ENCODE measurements at regions not wholly inside any gene's neighbourhood (a gene's known extent, or its start where the extent isn't known, plus 50 kb on each side); places are given as distances from the start of the nearest gene placed in this dataset.

GRCh38 chr6:12528581-12529363 is 187.8 kb upstream of the PHACTR1 start:
- no peaks in the 10 kb centered on the region for H3K79me2 ChIP-seq (ENCODE audit: control insufficient read depth, insufficient read depth, low read length)
- H3K9ac ChIP-seq (ENCODE audit: control insufficient read depth, extremely low read depth, insufficient read depth, low read length) = no peak overlapping the region
- H3K27me3 ChIP-seq (ENCODE audit: control insufficient read depth, extremely low read depth, insufficient read depth, low read length) = no peaks in the 10 kb centered on the region
- no peaks in the 10 kb centered on the region for H3K4me1 ChIP-seq (ENCODE audit: control insufficient read depth, extremely low read depth, insufficient read depth, low read length)
- no peak overlapping the region for H2AFZ ChIP-seq (ENCODE audit: control insufficient read depth, low read length)
- H4K20me1 ChIP-seq (ENCODE audit: control insufficient read depth, extremely low read depth, insufficient read depth, low read length) = no peaks in the 10 kb centered on the region
- H3K9me1 ChIP-seq (ENCODE audit: control insufficient read depth, extremely low read depth, insufficient read depth, low read length) = no peaks in the 10 kb centered on the region
- H3K36me3 ChIP-seq (ENCODE audit: control insufficient read depth in 2 of 2, extremely low read depth in 1 of 2, insufficient read depth in 2 of 2, low read length in 2 of 2) = no peaks in the 10 kb centered on the region
- no peaks in the 10 kb centered on the region for H3K9me3 ChIP-seq (ENCODE audit: control insufficient read depth, low read depth, low read length)
- no peak overlapping the region for H3K27ac ChIP-seq (ENCODE audit: control insufficient read depth, insufficient read depth, low read length)
- H3K4me3 ChIP-seq (ENCODE audit: control insufficient read depth in 2 of 3, extremely low read depth in 1 of 3, insufficient read depth in 2 of 3, low read depth in 1 of 3, low read length in 3 of 3) = no peak overlapping the region
- H3K4me2 ChIP-seq (ENCODE audit: control insufficient read depth, extremely low read depth, insufficient read depth, low read depth, low read length) = no peak overlapping the region
- dilution Hi-C loops (cut with MboI; ENCODE audit: extremely low pct_ligation_motif_present, low sequenced_read_pairs) = no loop called here
- TF ChIP-seq CTCF (optimal IDR thresholded peaks at IDR 0.05 in 1 of 3, IDR thresholded peaks at IDR 0.05 in 1 of 3, conservative IDR thresholded peaks at IDR 0.05 in 1 of 3; ENCODE audit: extremely low read depth in 1 of 3, insufficient read depth in 2 of 3, low read length in 3 of 3) (no peak), EZH2 (IDR thresholded peaks at IDR 0.05; ENCODE audit: low read length) (no peak)
- DNase-seq (ENCODE audit: low read depth, low spot score) (no peak), FAIRE-seq (no peak)

DNA sequence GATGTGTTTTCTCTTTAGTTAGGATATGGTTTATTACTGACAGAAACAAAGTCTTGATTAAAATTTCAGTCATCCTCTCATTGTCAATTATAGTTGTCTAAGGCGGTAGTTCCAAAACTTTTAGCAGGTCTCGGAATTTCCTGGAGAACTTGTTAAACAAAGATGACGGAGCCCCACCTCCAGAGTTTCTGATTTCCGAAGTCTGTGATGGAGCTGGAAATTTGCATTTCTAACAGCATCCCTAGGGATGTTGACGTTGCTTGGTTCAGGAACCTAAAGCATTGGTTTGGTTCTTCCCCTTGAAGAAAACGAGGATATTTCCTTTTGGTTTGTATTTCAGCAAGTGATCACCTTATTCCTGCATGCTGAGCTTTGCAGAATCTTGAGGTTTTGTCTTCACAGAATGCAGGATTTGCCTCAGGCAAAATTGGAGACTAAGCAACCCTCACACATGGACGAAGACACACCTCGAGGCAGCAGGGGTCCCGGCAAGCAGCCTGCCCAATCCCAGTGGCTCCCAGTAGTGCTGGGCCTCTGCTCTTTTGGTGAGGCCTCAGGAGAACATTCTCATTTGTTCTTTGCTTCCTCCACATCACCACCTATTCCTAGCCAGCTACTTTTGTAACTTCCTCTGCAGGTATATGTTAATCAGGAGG is 187.1 kb upstream of the PHACTR1 start:
- Histone ChIP-seq H3K9ac (ENCODE audit: control insufficient read depth, extremely low read depth, insufficient read depth, low read length) (no peak overlapping the region), H3K4me1 (ENCODE audit: control insufficient read depth, extremely low read depth, insufficient read depth, low read length) (no peaks in the 10 kb centered on the region), H3K27ac (ENCODE audit: control insufficient read depth, insufficient read depth, low read length) (no peak overlapping the region), H3K9me1 (ENCODE audit: control insufficient read depth, extremely low read depth, insufficient read depth, low read length) (no peaks in the 10 kb centered on the region), H3K4me3 (ENCODE audit: control insufficient read depth in 2 of 3, extremely low read depth in 1 of 3, insufficient read depth in 2 of 3, low read depth in 1 of 3, low read length in 3 of 3) (no peak overlapping the region), H3K9me3 (ENCODE audit: control insufficient read depth, low read depth, low read length) (no peaks in the 10 kb centered on the region), H3K4me2 (ENCODE audit: control insufficient read depth, extremely low read depth, insufficient read depth, low read depth, low read length) (no peak overlapping the region), H4K20me1 (ENCODE audit: control insufficient read depth, extremely low read depth, insufficient read depth, low read length) (no peaks in the 10 kb centered on the region), H3K36me3 (ENCODE audit: control insufficient read depth in 2 of 2, extremely low read depth in 1 of 2, insufficient read depth in 2 of 2, low read length in 2 of 2) (no peaks in the 10 kb centered on the region), H2AFZ (ENCODE audit: control insufficient read depth, low read length) (no peak overlapping the region), H3K27me3 (ENCODE audit: control insufficient read depth, extremely low read depth, insufficient read depth, low read length) (no peaks in the 10 kb centered on the region), H3K79me2 (ENCODE audit: control insufficient read depth, insufficient read depth, low read length) (no peaks in the 10 kb centered on the region)
- FAIRE-seq = no peak
- dilution Hi-C loops (cut with MboI; ENCODE audit: extremely low pct_ligation_motif_present, low sequenced_read_pairs) = no loop called here
- no peak for DNase-seq (ENCODE audit: low read depth, low spot score)
- TF ChIP-seq EZH2 (IDR thresholded peaks at IDR 0.05; ENCODE audit: low read length) (no peak), CTCF (optimal IDR thresholded peaks at IDR 0.05 in 1 of 3, IDR thresholded peaks at IDR 0.05 in 1 of 3, conservative IDR thresholded peaks at IDR 0.05 in 1 of 3; ENCODE audit: extremely low read depth in 1 of 3, insufficient read depth in 2 of 3, low read length in 3 of 3) (no peak)
